ENCODE measurements at regions not wholly inside any gene's neighbourhood (a gene's known extent, or its start where the extent isn't known, plus 50 kb on each side); places are given as distances from the start of the nearest gene placed in this dataset.

DNA sequence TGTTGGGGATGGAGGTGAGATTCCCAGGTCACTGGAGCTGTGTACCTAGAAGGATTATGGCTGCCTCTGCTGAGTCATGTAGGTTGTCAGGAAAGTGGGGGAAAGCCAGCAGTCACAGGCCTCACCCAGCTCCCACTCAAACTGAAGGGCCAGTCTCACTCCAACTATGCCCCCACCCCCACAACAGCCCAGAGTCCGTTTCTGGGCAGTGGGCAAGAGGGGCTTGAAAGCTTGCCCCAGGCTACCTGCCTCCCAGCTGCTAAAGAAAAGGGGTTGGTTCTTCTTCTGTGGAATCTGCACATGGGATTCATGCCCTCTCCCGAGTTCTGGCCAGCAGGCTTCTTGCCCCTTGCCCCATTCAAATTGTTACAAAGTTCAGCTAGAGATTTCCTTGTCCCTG, 116.0 kb upstream of the PGRMC2 start:
- TF ChIP-seq, protein P1, sequence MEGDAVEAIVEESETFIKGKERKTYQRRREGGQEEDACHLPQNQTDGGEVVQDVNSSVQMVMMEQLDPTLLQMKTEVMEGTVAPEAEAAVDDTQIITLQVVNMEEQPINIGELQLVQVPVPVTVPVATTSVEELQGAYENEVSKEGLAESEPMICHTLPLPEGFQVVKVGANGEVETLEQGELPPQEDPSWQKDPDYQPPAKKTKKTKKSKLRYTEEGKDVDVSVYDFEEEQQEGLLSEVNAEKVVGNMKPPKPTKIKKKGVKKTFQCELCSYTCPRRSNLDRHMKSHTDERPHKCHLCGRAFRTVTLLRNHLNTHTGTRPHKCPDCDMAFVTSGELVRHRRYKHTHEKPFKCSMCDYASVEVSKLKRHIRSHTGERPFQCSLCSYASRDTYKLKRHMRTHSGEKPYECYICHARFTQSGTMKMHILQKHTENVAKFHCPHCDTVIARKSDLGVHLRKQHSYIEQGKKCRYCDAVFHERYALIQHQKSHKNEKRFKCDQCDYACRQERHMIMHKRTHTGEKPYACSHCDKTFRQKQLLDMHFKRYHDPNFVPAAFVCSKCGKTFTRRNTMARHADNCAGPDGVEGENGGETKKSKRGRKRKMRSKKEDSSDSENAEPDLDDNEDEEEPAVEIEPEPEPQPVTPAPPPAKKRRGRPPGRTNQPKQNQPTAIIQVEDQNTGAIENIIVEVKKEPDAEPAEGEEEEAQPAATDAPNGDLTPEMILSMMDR (IDR thresholded peaks at IDR 0.05) = no peak
- TF ChIP-seq POLR2AphosphoS5 (IDR thresholded peaks at IDR 0.05) (no peak), EP300 (IDR thresholded peaks at IDR 0.05) (no peak)
